GM12873 (cell line): ENCODE measurements at regions not wholly inside any gene's neighbourhood (a gene's known extent, or its start where the extent isn't known, plus 50 kb on each side); places are given as distances from the start of the nearest gene placed in this dataset.

ENCODE experiments used
- CTCF ChIP-seq: IDR thresholded peaks from 2 replicates; pipeline ENCODE4 v1.5.1; 2012; ENCODE audit warnings: low read depth, mild to moderate bottlenecking, moderate library complexity, low read length, control low read depth; ENCODE audit not compliant: insufficient read depth; ENCODE audit errors: missing control alignments

GRCh38 chr1:191348328-191348727 lies 809.9 kb upstream of the RGS18 start:
- TF ChIP-seq CTCF = no peak

GRCh38 chr1:191350938-191351337 lies 807.3 kb upstream of the RGS18 start:
- TF ChIP-seq CTCF = no peak

- TF ChIP-seq CTCF = no peak
Measured at GRCh38 chr1:191358724-191359123, 799.5 kb upstream of the RGS18 start.

- no peak for TF ChIP-seq CTCF
Measured at GRCh38 chr1:191366686-191367085, 791.6 kb upstream of the RGS18 start.

GRCh38 chr1:191368891-191369654 lies 789.2 kb upstream of the RGS18 start:
- TF ChIP-seq CTCF = no peak

- no peak for TF ChIP-seq CTCF
Measured at GRCh38 chr1:191371626-191372025, 786.6 kb upstream of the RGS18 start.

- TF ChIP-seq CTCF = no peak
Measured at GRCh38 chr1:191388283-191388682, 770.0 kb upstream of the RGS18 start.
